ENCODE measurements at regions not wholly inside any gene's neighbourhood (a gene's known extent, or its start where the extent isn't known, plus 50 kb on each side); places are given as distances from the start of the nearest gene placed in this dataset.

DNA sequence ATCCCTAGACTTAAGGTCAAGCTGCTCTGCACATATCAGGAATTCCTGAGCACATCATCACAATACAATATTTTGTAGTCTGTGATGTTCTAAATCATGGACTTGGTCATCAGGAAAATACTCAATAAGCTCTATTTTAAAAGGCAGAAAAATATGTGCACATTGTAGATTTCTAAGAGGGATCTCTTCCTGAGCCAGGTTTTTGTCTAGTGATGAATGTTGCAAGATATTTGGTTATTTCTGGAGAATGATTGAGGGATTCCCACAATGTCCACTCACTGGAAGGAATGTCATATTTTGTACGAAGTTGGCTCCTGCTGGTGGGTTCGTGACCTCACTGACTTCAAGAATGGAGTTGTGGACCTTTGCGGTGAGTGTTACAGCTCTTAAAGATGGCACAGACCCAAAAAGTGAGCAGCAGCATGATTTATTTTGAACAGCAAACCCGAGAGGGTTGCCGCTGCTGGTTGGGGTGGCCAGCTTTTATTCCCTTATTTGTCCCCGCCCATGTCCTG is 300.9 kb upstream of the DCN start:
- intact Hi-C loops (cut with micrococcal nuclease) = no loop called here
- peaks cover 25% of the 10 kb centered on the region for H3K27me3 Mint-ChIP-seq
- ChIA-PET CTCF (no interaction called here), POLR2A (no interaction called here)
- ATAC-seq (ENCODE audit: low read depth) (no peak), DNase-seq (no peak)
- H3K9ac ChIP-seq (ENCODE audit: low read length) = no peak overlapping the region
- no peaks in the 10 kb centered on the region for H3K4me1 ChIP-seq (ENCODE audit: control insufficient read depth in 2 of 2, insufficient read depth in 2 of 2, low read length in 2 of 2)
- H3K27ac Mint-ChIP-seq = no peak overlapping the region
- H3K4me1 Mint-ChIP-seq = no peaks in the 10 kb centered on the region
- H3K4me3 ChIP-seq (ENCODE audit: control extremely low read depth in 1 of 5, extremely low read depth in 1 of 5, insufficient read depth in 1 of 5, low read depth in 2 of 5, low read length in 4 of 5) = no peak overlapping the region
- no peaks in the 10 kb centered on the region for H4K20me1 ChIP-seq (ENCODE audit: control insufficient read depth, insufficient read depth, low read length, poor library complexity, severe bottlenecking)
- H2AFZ ChIP-seq (ENCODE audit: insufficient read depth, low read depth, low read length, poor library complexity, severe bottlenecking) = no peak overlapping the region
- H3K9me3 Mint-ChIP-seq (ENCODE audit: insufficient read depth) = no peaks in the 10 kb centered on the region
- H3K27me3 ChIP-seq (replicated peaks in 1 of 4; ENCODE audit: control extremely low read depth in 1 of 4, control insufficient read depth in 3 of 4, insufficient read depth in 4 of 4, low read length in 3 of 4) = no peaks in the 10 kb centered on the region
- H3K79me2 ChIP-seq (ENCODE audit: control insufficient read depth, insufficient read depth, low read length) = no peaks in the 10 kb centered on the region
- H3K36me3 ChIP-seq (replicated peaks in 1 of 2; ENCODE audit: control extremely low read depth in 1 of 2, control insufficient read depth in 1 of 2, extremely low read depth in 1 of 2, insufficient read depth in 2 of 2, low read length in 1 of 2) = no peaks in the 10 kb centered on the region
- TF ChIP-seq, protein P1, sequence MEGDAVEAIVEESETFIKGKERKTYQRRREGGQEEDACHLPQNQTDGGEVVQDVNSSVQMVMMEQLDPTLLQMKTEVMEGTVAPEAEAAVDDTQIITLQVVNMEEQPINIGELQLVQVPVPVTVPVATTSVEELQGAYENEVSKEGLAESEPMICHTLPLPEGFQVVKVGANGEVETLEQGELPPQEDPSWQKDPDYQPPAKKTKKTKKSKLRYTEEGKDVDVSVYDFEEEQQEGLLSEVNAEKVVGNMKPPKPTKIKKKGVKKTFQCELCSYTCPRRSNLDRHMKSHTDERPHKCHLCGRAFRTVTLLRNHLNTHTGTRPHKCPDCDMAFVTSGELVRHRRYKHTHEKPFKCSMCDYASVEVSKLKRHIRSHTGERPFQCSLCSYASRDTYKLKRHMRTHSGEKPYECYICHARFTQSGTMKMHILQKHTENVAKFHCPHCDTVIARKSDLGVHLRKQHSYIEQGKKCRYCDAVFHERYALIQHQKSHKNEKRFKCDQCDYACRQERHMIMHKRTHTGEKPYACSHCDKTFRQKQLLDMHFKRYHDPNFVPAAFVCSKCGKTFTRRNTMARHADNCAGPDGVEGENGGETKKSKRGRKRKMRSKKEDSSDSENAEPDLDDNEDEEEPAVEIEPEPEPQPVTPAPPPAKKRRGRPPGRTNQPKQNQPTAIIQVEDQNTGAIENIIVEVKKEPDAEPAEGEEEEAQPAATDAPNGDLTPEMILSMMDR (IDR thresholded peaks at IDR 0.05) = no peak
- 93% methylated on average over 6 of the region's 6 CpGs for WGBS (ENCODE audit: insufficient coverage)
- H3K4me2 ChIP-seq (replicated peaks; ENCODE audit: low read depth, low read length, poor library complexity, severe bottlenecking) = no peak overlapping the region
- H3K27ac ChIP-seq (ENCODE audit: low read length in 2 of 2) = no peak overlapping the region
- H3K9me3 ChIP-seq (ENCODE audit: control extremely low read depth in 1 of 3, control insufficient read depth in 2 of 3, insufficient read depth in 1 of 3, low read length in 2 of 3) = peaks cover 0 to 3% (median 1%) of the 10 kb centered on the region in 3 donors
- H3K4me3 Mint-ChIP-seq = no peak overlapping the region

- no peak for ATAC-seq (ENCODE audit: low read depth)
- H3K79me2 ChIP-seq (ENCODE audit: control insufficient read depth, insufficient read depth, low read length) = no peaks in the 10 kb centered on the region
- no peak overlapping the region for H3K27ac ChIP-seq (ENCODE audit: low read length in 2 of 2)
- no peak for DNase-seq
- no peak overlapping the region for H3K27ac Mint-ChIP-seq
- no peaks in the 10 kb centered on the region for H3K4me1 ChIP-seq (ENCODE audit: control insufficient read depth in 2 of 2, insufficient read depth in 2 of 2, low read length in 2 of 2)
- H3K9me3 ChIP-seq (ENCODE audit: control extremely low read depth in 1 of 3, control insufficient read depth in 2 of 3, insufficient read depth in 1 of 3, low read length in 2 of 3) = peaks cover 0 to 3% (median 1%) of the 10 kb centered on the region in 3 donors
- H3K4me3 ChIP-seq (ENCODE audit: control extremely low read depth in 1 of 5, extremely low read depth in 1 of 5, insufficient read depth in 1 of 5, low read depth in 2 of 5, low read length in 4 of 5) = no peak overlapping the region
- intact Hi-C loops (cut with micrococcal nuclease) = no loop called here
- H3K9me3 Mint-ChIP-seq (ENCODE audit: insufficient read depth) = no peaks in the 10 kb centered on the region
- no peaks in the 10 kb centered on the region for H3K27me3 ChIP-seq (replicated peaks in 1 of 4; ENCODE audit: control extremely low read depth in 1 of 4, control insufficient read depth in 3 of 4, insufficient read depth in 4 of 4, low read length in 3 of 4)
- ChIA-PET CTCF (no interaction called here), POLR2A (no interaction called here)
- H3K4me3 Mint-ChIP-seq = no peak overlapping the region
- peaks cover 20% of the 10 kb centered on the region for H3K27me3 Mint-ChIP-seq
- H3K4me2 ChIP-seq (replicated peaks; ENCODE audit: low read depth, low read length, poor library complexity, severe bottlenecking) = no peak overlapping the region
- H3K4me1 Mint-ChIP-seq = no peaks in the 10 kb centered on the region
- H3K9ac ChIP-seq (ENCODE audit: low read length) = no peak overlapping the region
- TF ChIP-seq EZH2 (IDR thresholded peaks at IDR 0.05; ENCODE audit: borderline replicate concordance, insufficient read depth, low read depth, low read length, poor library complexity, severe bottlenecking) = no peak
- TF ChIP-seq, protein P1 (IDR thresholded peaks at IDR 0.05) = no peak
- WGBS (ENCODE audit: insufficient coverage) = no CpG with 5 or more reads among the region's 1 CpG
- no peaks in the 10 kb centered on the region for H3K36me3 ChIP-seq (replicated peaks in 1 of 2; ENCODE audit: control extremely low read depth in 1 of 2, control insufficient read depth in 1 of 2, extremely low read depth in 1 of 2, insufficient read depth in 2 of 2, low read length in 1 of 2)
- no peaks in the 10 kb centered on the region for H4K20me1 ChIP-seq (ENCODE audit: control insufficient read depth, insufficient read depth, low read length, poor library complexity, severe bottlenecking)
- no peak overlapping the region for H2AFZ ChIP-seq (ENCODE audit: insufficient read depth, low read depth, low read length, poor library complexity, severe bottlenecking)
Measured at GRCh38 chr12:91482231-91482630, 299.6 kb upstream of the DCN start.
